Endothelial cell of umbilical vein (primary cell): ENCODE measurements at regions not wholly inside any gene's neighbourhood (a gene's known extent, or its start where the extent isn't known, plus 50 kb on each side); places are given as distances from the start of the nearest gene placed in this dataset.

Source experiments
- EZH2 ChIP-seq: IDR thresholded peaks from 2 replicates; pipeline ENCODE4 v1.6.1; 2012; ENCODE audit warnings: borderline replicate concordance, low read depth, mild to moderate bottlenecking, moderate library complexity, low read length, inconsistent platforms; ENCODE audit not compliant: severe bottlenecking
- POLR2A ChIP-seq: IDR thresholded peaks from 2 replicates; pipeline ENCODE4 v1.6.1; 2012; ENCODE audit warnings: low read depth, mild to moderate bottlenecking, control low read depth, low read length
- POLR2AphosphoS5 ChIP-seq: IDR thresholded peaks from 2 replicates; pipeline ENCODE4 v1.6.1; 2012; ENCODE audit warnings: low read depth, mild to moderate bottlenecking, control low read depth, low read length, moderate library complexity; ENCODE audit not compliant: insufficient read depth
- TF ChIP-seq, protein P1 (sequence below), 2 donors: IDR thresholded peaks; 1 replicate in 1 of 2; 2 replicates in 1 of 2; pipeline ENCODE4 v1.5.1; 2011; ENCODE audit warnings: low read length in 2 of 2, mild to moderate bottlenecking in 2 of 2, moderate library complexity in 2 of 2, control low read depth in 1 of 2, inconsistent platforms in 1 of 2, low read depth in 1 of 2; ENCODE audit not compliant: insufficient read depth in 1 of 2; ENCODE audit errors: extremely low read depth in 1 of 2

DNA sequence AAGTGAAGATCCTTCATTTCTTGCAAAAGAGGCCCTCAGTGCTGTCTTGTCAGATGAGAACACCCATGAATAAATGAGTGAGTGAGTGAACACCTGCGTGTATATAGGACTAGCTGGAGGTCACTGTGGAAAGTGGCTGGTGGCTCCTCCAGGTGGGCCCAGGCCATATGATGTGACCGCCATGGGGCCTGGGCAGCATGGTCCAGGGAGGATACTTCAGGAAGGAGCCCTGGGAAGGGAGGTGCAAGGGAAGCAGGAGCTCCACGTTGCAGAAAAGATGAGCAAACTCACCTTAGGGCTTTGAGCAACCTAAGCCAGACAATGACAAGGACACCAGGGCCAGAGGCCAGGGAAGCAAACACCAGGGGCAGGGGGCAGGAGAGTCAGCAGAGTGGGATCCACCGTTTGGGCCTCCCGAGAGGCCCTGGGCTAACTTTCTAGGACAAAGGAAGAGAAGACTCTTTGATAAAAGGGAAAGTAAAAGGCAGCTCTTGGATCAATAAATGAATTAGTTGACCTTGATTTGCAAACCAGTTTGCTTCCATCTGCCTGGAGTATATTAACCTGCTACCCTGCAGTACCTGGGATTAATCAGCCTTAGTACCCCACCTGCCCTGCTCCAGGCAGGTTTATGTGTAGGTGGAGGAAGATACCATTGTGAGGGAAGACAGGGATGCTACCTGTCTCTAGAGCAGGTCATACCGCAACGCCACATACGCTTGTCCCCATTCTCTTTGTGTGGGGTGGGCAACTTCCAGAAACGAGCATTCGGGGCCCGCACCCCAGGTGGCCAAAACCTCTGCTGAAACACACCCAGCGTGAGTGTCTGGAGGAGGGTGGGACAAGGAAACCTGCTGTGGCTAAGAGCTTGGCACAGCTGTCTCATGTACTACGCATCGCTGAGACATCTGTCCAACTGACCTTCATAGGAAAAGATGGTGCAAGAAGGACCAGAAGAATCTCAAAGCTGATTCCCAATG is 51.4 kb upstream of the OLFM1 start:
- TF ChIP-seq, protein P1, sequence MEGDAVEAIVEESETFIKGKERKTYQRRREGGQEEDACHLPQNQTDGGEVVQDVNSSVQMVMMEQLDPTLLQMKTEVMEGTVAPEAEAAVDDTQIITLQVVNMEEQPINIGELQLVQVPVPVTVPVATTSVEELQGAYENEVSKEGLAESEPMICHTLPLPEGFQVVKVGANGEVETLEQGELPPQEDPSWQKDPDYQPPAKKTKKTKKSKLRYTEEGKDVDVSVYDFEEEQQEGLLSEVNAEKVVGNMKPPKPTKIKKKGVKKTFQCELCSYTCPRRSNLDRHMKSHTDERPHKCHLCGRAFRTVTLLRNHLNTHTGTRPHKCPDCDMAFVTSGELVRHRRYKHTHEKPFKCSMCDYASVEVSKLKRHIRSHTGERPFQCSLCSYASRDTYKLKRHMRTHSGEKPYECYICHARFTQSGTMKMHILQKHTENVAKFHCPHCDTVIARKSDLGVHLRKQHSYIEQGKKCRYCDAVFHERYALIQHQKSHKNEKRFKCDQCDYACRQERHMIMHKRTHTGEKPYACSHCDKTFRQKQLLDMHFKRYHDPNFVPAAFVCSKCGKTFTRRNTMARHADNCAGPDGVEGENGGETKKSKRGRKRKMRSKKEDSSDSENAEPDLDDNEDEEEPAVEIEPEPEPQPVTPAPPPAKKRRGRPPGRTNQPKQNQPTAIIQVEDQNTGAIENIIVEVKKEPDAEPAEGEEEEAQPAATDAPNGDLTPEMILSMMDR (IDR thresholded peaks at IDR 0.05; ENCODE audit: extremely low read depth in 1 of 2, insufficient read depth in 1 of 2, low read depth in 1 of 2, low read length in 2 of 2): no peak
- TF ChIP-seq POLR2A (no peak), EZH2 (no peak), POLR2AphosphoS5 (no peak)
